ENCODE measurements at regions not wholly inside any gene's neighbourhood (a gene's known extent, or its start where the extent isn't known, plus 50 kb on each side); places are given as distances from the start of the nearest gene placed in this dataset.

DNA sequence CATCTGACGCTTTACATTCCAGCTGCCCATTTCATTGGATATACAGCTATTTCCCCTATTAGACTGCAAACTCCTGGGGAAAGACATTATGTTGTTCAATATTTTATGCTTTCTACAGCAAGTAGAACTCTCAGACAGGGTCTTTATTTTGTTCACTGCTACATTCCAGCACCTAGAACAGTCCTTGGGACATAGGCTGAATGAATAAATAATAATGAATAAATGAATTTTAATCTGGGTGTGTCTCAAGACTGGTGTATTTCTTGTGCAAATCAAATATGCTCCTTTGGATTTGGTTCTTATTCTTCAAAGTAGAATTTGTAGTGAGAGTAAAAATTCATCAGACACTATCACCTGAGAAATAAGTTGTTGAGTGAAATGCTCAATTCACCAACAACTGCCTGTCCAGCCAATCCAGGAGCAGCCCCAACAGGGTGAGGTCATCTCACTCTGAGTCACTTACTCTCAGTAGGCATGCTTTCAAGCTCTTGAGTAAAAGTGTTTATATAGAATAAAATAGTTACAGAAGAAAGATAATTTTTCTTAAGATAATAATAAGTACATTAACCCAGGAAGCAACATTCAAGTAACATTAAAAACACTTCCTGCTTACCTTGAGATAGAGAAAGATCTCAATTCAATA lies 287.5 kb upstream of the NPVF start:
- DNase-seq (ENCODE audit: low read depth in 2 of 2) = no peak
- H3K9ac ChIP-seq (ENCODE audit: insufficient read depth, low read length) = no peak overlapping the region

DNA sequence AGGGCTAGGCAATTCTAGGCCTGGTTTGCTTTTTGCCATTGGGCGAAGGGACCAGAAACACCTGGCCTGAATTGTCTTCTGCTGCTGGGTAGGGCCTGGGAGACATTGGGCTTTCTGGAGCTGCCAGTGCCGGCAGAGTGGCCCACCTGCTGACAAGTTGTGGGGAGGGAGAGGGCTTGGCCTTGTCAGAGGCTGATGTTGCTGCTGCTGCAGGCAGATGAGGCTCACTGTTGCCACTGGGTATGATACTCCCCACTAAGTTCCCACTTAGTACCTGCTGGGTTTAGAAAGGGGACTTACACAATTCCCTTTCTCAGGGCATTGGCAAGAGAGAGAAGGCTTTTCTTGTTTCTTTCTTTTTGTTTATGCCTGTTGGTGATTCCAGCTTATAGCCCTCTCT lies 289.6 kb upstream of the NPVF start:
- Histone ChIP-seq H3K4me2 (ENCODE audit: extremely low read depth, insufficient read depth, low read length) (no peak overlapping the region), H3K27me3 (ENCODE audit: control insufficient read depth, insufficient read depth, low read length) (no peaks in the 10 kb centered on the region)
- TF ChIP-seq, protein P1, sequence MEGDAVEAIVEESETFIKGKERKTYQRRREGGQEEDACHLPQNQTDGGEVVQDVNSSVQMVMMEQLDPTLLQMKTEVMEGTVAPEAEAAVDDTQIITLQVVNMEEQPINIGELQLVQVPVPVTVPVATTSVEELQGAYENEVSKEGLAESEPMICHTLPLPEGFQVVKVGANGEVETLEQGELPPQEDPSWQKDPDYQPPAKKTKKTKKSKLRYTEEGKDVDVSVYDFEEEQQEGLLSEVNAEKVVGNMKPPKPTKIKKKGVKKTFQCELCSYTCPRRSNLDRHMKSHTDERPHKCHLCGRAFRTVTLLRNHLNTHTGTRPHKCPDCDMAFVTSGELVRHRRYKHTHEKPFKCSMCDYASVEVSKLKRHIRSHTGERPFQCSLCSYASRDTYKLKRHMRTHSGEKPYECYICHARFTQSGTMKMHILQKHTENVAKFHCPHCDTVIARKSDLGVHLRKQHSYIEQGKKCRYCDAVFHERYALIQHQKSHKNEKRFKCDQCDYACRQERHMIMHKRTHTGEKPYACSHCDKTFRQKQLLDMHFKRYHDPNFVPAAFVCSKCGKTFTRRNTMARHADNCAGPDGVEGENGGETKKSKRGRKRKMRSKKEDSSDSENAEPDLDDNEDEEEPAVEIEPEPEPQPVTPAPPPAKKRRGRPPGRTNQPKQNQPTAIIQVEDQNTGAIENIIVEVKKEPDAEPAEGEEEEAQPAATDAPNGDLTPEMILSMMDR (conservative IDR thresholded peaks at IDR 0.05 in 1 of 2, IDR thresholded peaks at IDR 0.05 in 1 of 2; ENCODE audit: low read depth in 1 of 2, low read length in 2 of 2) = no peak
- TF ChIP-seq EZH2 (IDR thresholded peaks at IDR 0.05; ENCODE audit: low read length, missing control alignments) = no peak

More for the DNA sequence above, 287.5 kb upstream of the NPVF start:
- H3K79me2 ChIP-seq (ENCODE audit: control insufficient read depth, insufficient read depth, low read length) = no peaks in the 10 kb centered on the region
- H3K4me3 ChIP-seq (replicated peaks in 1 of 4; ENCODE audit: control extremely low read depth in 1 of 4, insufficient read depth in 1 of 4, low read depth in 3 of 4, low read length in 4 of 4) = no peak overlapping the region
- H3K36me3 ChIP-seq (ENCODE audit: control insufficient read depth, insufficient read depth, low read length) = no peaks in the 10 kb centered on the region
- H3K27ac ChIP-seq (ENCODE audit: insufficient read depth, low read length) = no peak overlapping the region
- H3K9me3 ChIP-seq (ENCODE audit: control insufficient read depth, insufficient read depth, low read depth, low read length) = no peaks in the 10 kb centered on the region
- H4K20me1 ChIP-seq (ENCODE audit: control insufficient read depth, extremely low read depth, insufficient read depth, low read length) = no peaks in the 10 kb centered on the region
- H3K4me1 ChIP-seq (ENCODE audit: control insufficient read depth, extremely low read depth, insufficient read depth, low read length) = no peaks in the 10 kb centered on the region
- no peak for TF ChIP-seq EZH2 (IDR thresholded peaks at IDR 0.05; ENCODE audit: low read length, missing control alignments)
- TF ChIP-seq, protein P1 (conservative IDR thresholded peaks at IDR 0.05 in 1 of 2, IDR thresholded peaks at IDR 0.05 in 1 of 2; ENCODE audit: low read depth in 1 of 2, low read length in 2 of 2) = no peak
- H3K4me2 ChIP-seq (ENCODE audit: extremely low read depth, insufficient read depth, low read length) = no peak overlapping the region
- H2AFZ ChIP-seq (ENCODE audit: low read length) = no peak overlapping the region
- H3K27me3 ChIP-seq (ENCODE audit: control insufficient read depth, insufficient read depth, low read length) = no peaks in the 10 kb centered on the region

GRCh38 chr7:25520017-25520416 lies 291.7 kb upstream of the NPVF start:
- TF ChIP-seq, protein P1 (conservative IDR thresholded peaks at IDR 0.05 in 1 of 2, IDR thresholded peaks at IDR 0.05 in 1 of 2; ENCODE audit: low read depth in 1 of 2, low read length in 2 of 2) = no peak
- no peak for TF ChIP-seq EZH2 (IDR thresholded peaks at IDR 0.05; ENCODE audit: low read length, missing control alignments)
- Histone ChIP-seq H3K4me2 (ENCODE audit: extremely low read depth, insufficient read depth, low read length) (no peak overlapping the region), H2AFZ (ENCODE audit: low read length) (no peak overlapping the region), H3K4me1 (ENCODE audit: control insufficient read depth, extremely low read depth, insufficient read depth, low read length) (no peaks in the 10 kb centered on the region), H3K27ac (ENCODE audit: insufficient read depth, low read length) (no peak overlapping the region), H3K9me3 (ENCODE audit: control insufficient read depth, insufficient read depth, low read depth, low read length) (no peaks in the 10 kb centered on the region), H3K36me3 (ENCODE audit: control insufficient read depth, insufficient read depth, low read length) (no peaks in the 10 kb centered on the region), H3K79me2 (ENCODE audit: control insufficient read depth, insufficient read depth, low read length) (no peaks in the 10 kb centered on the region), H3K9ac (ENCODE audit: insufficient read depth, low read length) (no peak overlapping the region), H3K27me3 (ENCODE audit: control insufficient read depth, insufficient read depth, low read length) (no peaks in the 10 kb centered on the region), H3K4me3 (replicated peaks in 1 of 4; ENCODE audit: control extremely low read depth in 1 of 4, insufficient read depth in 1 of 4, low read depth in 3 of 4, low read length in 4 of 4) (no peak overlapping the region), H4K20me1 (ENCODE audit: control insufficient read depth, extremely low read depth, insufficient read depth, low read length) (no peaks in the 10 kb centered on the region)
- no peak for DNase-seq (ENCODE audit: low read depth in 2 of 2)

More for the DNA sequence above, 289.6 kb upstream of the NPVF start:
- Histone ChIP-seq H3K4me1 (ENCODE audit: control insufficient read depth, extremely low read depth, insufficient read depth, low read length) (no peaks in the 10 kb centered on the region), H3K4me3 (replicated peaks in 1 of 4; ENCODE audit: control extremely low read depth in 1 of 4, insufficient read depth in 1 of 4, low read depth in 3 of 4, low read length in 4 of 4) (no peak overlapping the region), H3K36me3 (ENCODE audit: control insufficient read depth, insufficient read depth, low read length) (no peaks in the 10 kb centered on the region), H3K9me3 (ENCODE audit: control insufficient read depth, insufficient read depth, low read depth, low read length) (no peaks in the 10 kb centered on the region), H4K20me1 (ENCODE audit: control insufficient read depth, extremely low read depth, insufficient read depth, low read length) (no peaks in the 10 kb centered on the region), H3K27ac (ENCODE audit: insufficient read depth, low read length) (no peak overlapping the region), H3K79me2 (ENCODE audit: control insufficient read depth, insufficient read depth, low read length) (no peaks in the 10 kb centered on the region), H2AFZ (ENCODE audit: low read length) (no peak overlapping the region), H3K9ac (ENCODE audit: insufficient read depth, low read length) (no peak overlapping the region)
- no peak for DNase-seq (ENCODE audit: low read depth in 2 of 2)
